Psoas muscle (tissue), 7 donors: ENCODE measurements at regions not wholly inside any gene's neighbourhood (a gene's known extent, or its start where the extent isn't known, plus 50 kb on each side); places are given as distances from the start of the nearest gene placed in this dataset.

ENCODE experiments used
- ATAC-seq, 4 donors: fragments of 200-7000 bp; cut with Tn5 transposase; one replicate each; pipeline ENCODE4 v1.9.1; 2020; ENCODE audit warnings: moderate library complexity in 3 of 4, mild to moderate bottlenecking in 2 of 4
- DNase-seq, 2 donors: peaks; one replicate each; pipeline ENCODE4 v3.0.0-alpha.2; 2020
- H3K27ac ChIP-seq: fragments of 200-600 bp; one replicate; pipeline ENCODE4 v1.8.0; 2022
- H3K27me3 ChIP-seq, 3 donors: fragments of 200-600 bp in 1 of 3; one replicate each; pipeline versions ENCODE4 v1.6.1 to v1.8.0; 2013 to 2022; ENCODE audit warnings: low read length in 2 of 3, mild to moderate bottlenecking in 2 of 3, moderate library complexity in 1 of 3; ENCODE audit not compliant: insufficient read depth in 3 of 3
- H3K36me3 ChIP-seq, 2 donors: fragments of 200-600 bp in 1 of 2; one replicate each; pipeline versions ENCODE4 v1.6.1 to v1.8.0; 2013 to 2022; ENCODE audit warnings: low read depth in 1 of 2, mild to moderate bottlenecking in 1 of 2, moderate library complexity in 1 of 2; ENCODE audit not compliant: insufficient read depth in 1 of 2
- H3K4me1 ChIP-seq: fragments of 200-600 bp; one replicate; pipeline ENCODE4 v1.8.0; 2022
- H3K4me3 ChIP-seq: fragments of 200-600 bp; one replicate; pipeline ENCODE4 v1.8.0; 2022; ENCODE audit warnings: mild to moderate bottlenecking
- H3K9me3 ChIP-seq: fragments of 200-600 bp; one replicate; pipeline ENCODE4 v1.8.0; 2022
- WGBS, 3 donors: extraction: QIAGEN DNeasy Blood & Tissue Kit; methylation state at CpG; one replicate each; pipeline versions ENCODE4 v1.1.6 to v1.1.7; 2013; 5-methylcytosine and 5-hydroxymethylcytosine counted together
- intact Hi-C, 2 donors: fragments of 100-400 bp; cut with DNase I; formaldehyde crosslinking; loops; one replicate each; pipeline versions ENCODE4 v1.11.0 to v1.14.2; 2022
- TF ChIP-seq, protein P1 (sequence below): fragments of 200-600 bp; IDR thresholded peaks from one replicate; pipeline ENCODE4 v1.8.0; 2022; ENCODE audit warnings: antibody characterized with exemption
- donor health status: healthy with polysubstance abuse.
- donor health status: DM: no; HTN: no; CAD: no; lungs with moderate emphysema.
- donor health status: Bipolar disorder and iron deficiency.
- donor health status: healthy.
- donor health status: DM: yes; HTN: yes; CAD: no.
- donor health status: DM: no; HTN: no; CAD: no.
- donor health status: DM: yes; HTN: yes; CAD: no.

DNA sequence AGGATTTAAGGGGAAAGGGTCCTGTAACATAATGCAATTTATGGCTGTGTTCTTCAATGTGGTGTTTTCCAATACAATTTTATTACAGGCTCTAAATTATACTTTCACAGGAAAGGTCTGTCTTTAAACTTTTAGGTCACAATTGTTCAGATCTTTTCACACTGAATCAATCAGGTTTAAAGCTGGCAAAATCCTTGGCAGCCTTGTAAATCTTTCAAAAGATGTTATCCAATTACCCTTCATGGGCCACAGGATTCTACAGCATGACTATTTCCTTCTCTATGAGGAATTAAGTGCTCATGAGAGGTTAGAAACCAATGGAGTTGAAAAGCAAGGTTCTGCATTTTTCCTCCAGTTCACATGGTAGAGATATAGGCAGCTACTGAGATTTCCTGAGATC lies 211.5 kb upstream of the MIR17HG start:
- H3K4me1 ChIP-seq = no peaks in the 10 kb centered on the region
- intact Hi-C loops = loop anchor here in 1 of 2 donors (2.0 kb wide), 1 partner anchor 51 kb away; no protein-coding TSS in a partner anchor
- no peak for DNase-seq

DNA sequence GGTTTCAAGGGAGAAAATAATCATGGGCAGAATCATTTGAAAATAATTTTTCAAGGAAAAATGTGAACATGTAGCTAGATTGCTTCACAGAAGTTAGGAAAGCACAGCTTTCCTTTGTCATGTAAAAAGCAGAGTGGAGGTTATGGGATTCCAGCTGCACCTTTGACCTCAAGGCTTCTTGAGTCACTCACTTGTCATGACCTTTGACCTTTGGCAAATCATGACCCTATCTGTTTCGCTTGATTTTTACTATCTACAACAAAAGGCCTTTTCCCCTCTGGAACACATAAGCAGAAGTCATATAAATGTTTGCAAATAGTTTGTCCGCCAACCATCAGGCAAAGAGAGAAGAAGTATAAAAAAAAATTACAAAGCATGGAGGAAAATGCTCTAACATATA lies 210.7 kb upstream of the MIR17HG start:
- WGBS, 3 donors = 83 to 90% (median 86%) methylated on average over 2 of the region's 2 CpGs

More for the DNA sequence above, 211.5 kb upstream of the MIR17HG start:
- H3K36me3 ChIP-seq = no peaks in the 10 kb centered on the region
- TF ChIP-seq, protein P1, sequence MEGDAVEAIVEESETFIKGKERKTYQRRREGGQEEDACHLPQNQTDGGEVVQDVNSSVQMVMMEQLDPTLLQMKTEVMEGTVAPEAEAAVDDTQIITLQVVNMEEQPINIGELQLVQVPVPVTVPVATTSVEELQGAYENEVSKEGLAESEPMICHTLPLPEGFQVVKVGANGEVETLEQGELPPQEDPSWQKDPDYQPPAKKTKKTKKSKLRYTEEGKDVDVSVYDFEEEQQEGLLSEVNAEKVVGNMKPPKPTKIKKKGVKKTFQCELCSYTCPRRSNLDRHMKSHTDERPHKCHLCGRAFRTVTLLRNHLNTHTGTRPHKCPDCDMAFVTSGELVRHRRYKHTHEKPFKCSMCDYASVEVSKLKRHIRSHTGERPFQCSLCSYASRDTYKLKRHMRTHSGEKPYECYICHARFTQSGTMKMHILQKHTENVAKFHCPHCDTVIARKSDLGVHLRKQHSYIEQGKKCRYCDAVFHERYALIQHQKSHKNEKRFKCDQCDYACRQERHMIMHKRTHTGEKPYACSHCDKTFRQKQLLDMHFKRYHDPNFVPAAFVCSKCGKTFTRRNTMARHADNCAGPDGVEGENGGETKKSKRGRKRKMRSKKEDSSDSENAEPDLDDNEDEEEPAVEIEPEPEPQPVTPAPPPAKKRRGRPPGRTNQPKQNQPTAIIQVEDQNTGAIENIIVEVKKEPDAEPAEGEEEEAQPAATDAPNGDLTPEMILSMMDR = no peak
- no peaks in the 10 kb centered on the region for H3K27me3 ChIP-seq
- H3K27ac ChIP-seq = no peak overlapping the region
- ATAC-seq = no peak
- H3K4me3 ChIP-seq = no peak overlapping the region
- H3K9me3 ChIP-seq = no peaks in the 10 kb centered on the region

GRCh38 chr13:91139232-91139631 lies 208.3 kb upstream of the MIR17HG start:
- intact Hi-C loops = no loop called here
- Histone ChIP-seq H3K4me3 (no peak overlapping the region), H3K4me1 (no peaks in the 10 kb centered on the region), H3K27me3 (no peaks in the 10 kb centered on the region), H3K27ac (no peak overlapping the region), H3K36me3 (no peaks in the 10 kb centered on the region), H3K9me3 (no peaks in the 10 kb centered on the region)
- TF ChIP-seq, protein P1 = no peak
- DNase-seq (no peak), ATAC-seq (no peak)
- 70 to 83% (median 77%) methylated on average over 2 of the region's 2 CpGs for WGBS, 3 donors

More for the DNA sequence above, 210.7 kb upstream of the MIR17HG start:
- H3K4me3 ChIP-seq = no peak overlapping the region
- H3K9me3 ChIP-seq = no peaks in the 10 kb centered on the region
- H3K4me1 ChIP-seq = no peaks in the 10 kb centered on the region
- no peak overlapping the region for H3K27ac ChIP-seq
- ATAC-seq (no peak), DNase-seq (no peak)
- intact Hi-C loops = no loop called here
- H3K27me3 ChIP-seq = no peaks in the 10 kb centered on the region
- no peaks in the 10 kb centered on the region for H3K36me3 ChIP-seq
- TF ChIP-seq, protein P1 = no peak

DNA sequence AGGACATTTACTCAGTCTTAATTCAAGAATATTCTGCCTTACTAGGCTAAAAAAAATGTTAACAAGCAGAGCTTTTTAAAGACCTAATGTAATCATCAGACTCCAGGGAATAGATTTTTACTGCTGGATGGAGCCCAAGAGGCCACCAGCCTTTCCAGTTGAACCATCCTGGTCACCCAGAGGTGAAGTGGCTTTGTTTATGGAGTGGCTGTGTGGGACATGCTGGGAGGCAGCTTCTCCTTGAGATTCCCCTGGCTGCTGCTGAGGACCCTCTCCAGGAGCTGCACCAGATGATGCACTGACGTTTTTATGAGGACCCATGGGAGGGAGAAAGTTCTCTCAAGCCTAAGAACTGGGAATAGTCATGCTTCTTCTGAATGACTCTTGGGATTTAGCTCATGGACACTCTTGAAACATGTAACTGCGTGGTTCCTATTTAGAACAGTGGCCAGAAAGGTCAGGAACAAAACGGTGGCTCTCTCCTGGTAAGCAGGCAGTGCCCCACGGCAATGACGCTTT lies 205.9 kb upstream of the MIR17HG start:
- H3K27ac ChIP-seq = no peak overlapping the region
- 44 to 51% (median 50%) methylated on average over 5 of the region's 5 CpGs for WGBS, 3 donors
- intact Hi-C loops = loop anchor here in 1 of 2 donors (5.0 kb wide), 1 partner anchor 41 kb away; no protein-coding TSS in a partner anchor
- H3K36me3 ChIP-seq = no peaks in the 10 kb centered on the region
- H3K4me3 ChIP-seq = no peak overlapping the region
- no peak for DNase-seq
- H3K9me3 ChIP-seq = no peaks in the 10 kb centered on the region
- no peak for ATAC-seq
- no peaks in the 10 kb centered on the region for H3K27me3 ChIP-seq
- no peaks in the 10 kb centered on the region for H3K4me1 ChIP-seq
- TF ChIP-seq, protein P1 = no peak

GRCh38 chr13:91142572-91142971 lies 204.9 kb upstream of the MIR17HG start:
- H3K4me3 ChIP-seq = no peak overlapping the region
- no peaks in the 10 kb centered on the region for H3K9me3 ChIP-seq
- H3K36me3 ChIP-seq = no peaks in the 10 kb centered on the region
- H3K4me1 ChIP-seq = no peaks in the 10 kb centered on the region
- 36 to 50% (median 47%) methylated on average over 2 of the region's 2 CpGs for WGBS, 3 donors
- no peak for ATAC-seq
- H3K27ac ChIP-seq = no peak overlapping the region
- no peaks in the 10 kb centered on the region for H3K27me3 ChIP-seq
- no peak for DNase-seq
- TF ChIP-seq, protein P1 = no peak
- intact Hi-C loops = loop anchor here in 1 of 2 donors (5.0 kb wide), 1 partner anchor 40 kb away; no protein-coding TSS in a partner anchor
